Breast epithelium (tissue), 4 donors: ENCODE measurements at regions not wholly inside any gene's neighbourhood (a gene's known extent, or its start where the extent isn't known, plus 50 kb on each side); places are given as distances from the start of the nearest gene placed in this dataset.
"Not testable (repeated sequence)": the region's sequence is repeated elsewhere in the genome, so short reads cannot be mapped to it uniquely, and the experiment has no call there.

ENCODE experiments used
- DNase-seq, 2 donors: peaks; one replicate each; pipeline ENCODE4 v3.0.0-alpha.2; 2019; ENCODE audit warnings: low spot score in 2 of 2
- H3K27ac ChIP-seq, 2 donors: fragments of 200-600 bp; sonication (generic) in 1 of 2; one replicate each; pipeline ENCODE4 v1.5.1; 2016 to 2019; ENCODE audit warnings: mild to moderate bottlenecking in 1 of 2
- H3K27me3 ChIP-seq, 2 donors: fragments of 200-600 bp; sonication (generic) in 1 of 2; one replicate each; pipeline versions ENCODE4 v1.5.1 to v1.6.0; 2017 to 2019; ENCODE audit warnings: control low read depth in 1 of 2, mild to moderate bottlenecking in 1 of 2
- H3K36me3 ChIP-seq: fragments of 200-600 bp; one replicate; pipeline ENCODE4 v1.5.1; 2019
- H3K4me1 ChIP-seq, 2 donors: fragments of 200-600 bp; sonication (generic); one replicate each; pipeline ENCODE4 v1.5.1; 2016 to 2019; ENCODE audit warnings: control low read depth in 1 of 2
- H3K4me3 ChIP-seq, 3 donors: fragments of 200-600 bp; sonication (generic); 1 replicate in 2 of 3; 2 replicates in 1 of 3; pipeline ENCODE4 v1.5.1; 2016 to 2019; ENCODE audit warnings: mild to moderate bottlenecking in 3 of 3, moderate library complexity in 2 of 3
- H3K9me3 ChIP-seq, 2 donors: fragments of 200-600 bp; sonication (generic) in 1 of 2; one replicate each; pipeline ENCODE4 v1.5.1; 2016 to 2019; ENCODE audit warnings: control low read depth in 1 of 2
- POLR2A ChIP-seq: fragments of 450-650 bp; IDR thresholded peaks from one replicate; pipeline ENCODE4 v1.6.1; 2016; ENCODE audit warnings: antibody characterized with exemption, mild to moderate bottlenecking, moderate library complexity
- POLR2AphosphoS5 ChIP-seq, 3 donors: sonication (generic); formaldehyde crosslinking; IDR thresholded peaks; one replicate each; pipeline ENCODE4 v1.6.1; 2017; ENCODE audit warnings: antibody characterized with exemption in 3 of 3
- intact Hi-C: fragments of 100-400 bp; cut with DNase I; formaldehyde crosslinking; loops from one replicate; pipeline ENCODE4 v1.15.1; 2023; ENCODE audit warnings: low total_unique reads
- TF ChIP-seq, protein P1 (sequence below), 3 donors: fragments of 450-650 bp; IDR thresholded peaks; one replicate each; pipeline ENCODE4 v1.5.1; 2016 to 2017; ENCODE audit warnings: antibody characterized with exemption in 3 of 3, mild to moderate bottlenecking in 3 of 3, moderate library complexity in 3 of 3

DNA sequence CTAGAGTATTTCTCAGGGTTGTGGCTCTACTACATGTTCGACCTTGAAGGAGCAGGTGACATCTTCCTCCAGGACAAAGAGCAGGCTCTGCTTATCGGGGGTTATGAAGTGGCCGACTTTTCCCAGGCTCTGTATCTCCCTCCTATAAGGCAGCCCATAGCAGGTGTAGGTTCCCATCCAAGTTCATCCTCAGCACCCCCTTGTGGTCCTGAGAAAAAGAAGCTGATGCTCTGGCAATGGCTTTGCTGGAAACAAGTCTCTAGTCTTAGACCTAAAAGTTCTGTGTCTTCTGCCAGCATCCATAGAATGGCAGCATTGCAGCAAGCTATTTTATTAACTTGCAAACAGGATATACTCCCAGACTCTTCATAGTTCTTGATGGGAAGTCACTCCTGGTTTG is 836.6 kb upstream of the PRKX start:
- H3K4me3 ChIP-seq, result no peak overlapping the region
- no peak for DNase-seq
- no peak overlapping the region for H3K27ac ChIP-seq
- no peaks in the 10 kb centered on the region for H3K9me3 ChIP-seq
- H3K36me3 ChIP-seq, result no peaks in the 10 kb centered on the region
- intact Hi-C loops, result no loop called here
- no peak for TF ChIP-seq POLR2A
- TF ChIP-seq POLR2AphosphoS5 (IDR thresholded peaks at IDR 0.05), result no peak
- H3K4me1 ChIP-seq, result no peaks in the 10 kb centered on the region
- peaks cover 0 to 15% of the 10 kb centered on the region in 2 donors for H3K27me3 ChIP-seq

DNA sequence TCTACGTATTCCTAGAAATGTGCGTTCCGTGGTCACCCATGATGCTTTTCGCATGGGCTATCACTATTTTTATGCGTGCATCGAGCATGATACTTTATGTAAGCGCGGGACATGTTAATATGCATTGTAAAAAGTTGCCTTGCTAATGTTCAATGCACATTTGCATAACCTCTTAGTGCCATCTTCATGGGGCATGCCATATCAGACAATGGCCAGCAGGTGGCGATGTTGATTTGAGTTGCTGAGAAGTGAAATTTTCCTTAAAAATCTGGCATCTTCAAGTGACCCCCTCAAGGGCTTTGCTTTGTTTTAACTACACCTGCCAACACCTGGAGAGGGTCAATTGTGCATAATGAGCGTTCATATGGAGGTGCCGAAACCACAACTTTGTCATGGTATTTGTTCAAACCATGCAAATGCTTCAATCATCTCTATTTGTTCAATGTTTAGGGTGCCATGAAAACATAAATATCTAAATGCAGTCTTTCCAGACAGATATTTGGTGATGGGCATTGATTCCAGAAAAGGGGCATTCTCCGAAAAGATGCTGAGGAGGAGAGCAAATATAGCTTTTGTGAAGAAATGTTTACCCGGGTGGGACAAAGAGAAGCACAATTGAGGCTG is 833.9 kb upstream of the PRKX start:
- Histone ChIP-seq H3K4me3 (no peak overlapping the region), H3K9me3 (no peaks in the 10 kb centered on the region), H3K27me3 (peaks cover 0 to 10% of the 10 kb centered on the region in 2 donors), H3K4me1 (no peaks in the 10 kb centered on the region), H3K36me3 (no peaks in the 10 kb centered on the region), H3K27ac (no peak overlapping the region)
- no peak for TF ChIP-seq POLR2A
- TF ChIP-seq, protein P1, sequence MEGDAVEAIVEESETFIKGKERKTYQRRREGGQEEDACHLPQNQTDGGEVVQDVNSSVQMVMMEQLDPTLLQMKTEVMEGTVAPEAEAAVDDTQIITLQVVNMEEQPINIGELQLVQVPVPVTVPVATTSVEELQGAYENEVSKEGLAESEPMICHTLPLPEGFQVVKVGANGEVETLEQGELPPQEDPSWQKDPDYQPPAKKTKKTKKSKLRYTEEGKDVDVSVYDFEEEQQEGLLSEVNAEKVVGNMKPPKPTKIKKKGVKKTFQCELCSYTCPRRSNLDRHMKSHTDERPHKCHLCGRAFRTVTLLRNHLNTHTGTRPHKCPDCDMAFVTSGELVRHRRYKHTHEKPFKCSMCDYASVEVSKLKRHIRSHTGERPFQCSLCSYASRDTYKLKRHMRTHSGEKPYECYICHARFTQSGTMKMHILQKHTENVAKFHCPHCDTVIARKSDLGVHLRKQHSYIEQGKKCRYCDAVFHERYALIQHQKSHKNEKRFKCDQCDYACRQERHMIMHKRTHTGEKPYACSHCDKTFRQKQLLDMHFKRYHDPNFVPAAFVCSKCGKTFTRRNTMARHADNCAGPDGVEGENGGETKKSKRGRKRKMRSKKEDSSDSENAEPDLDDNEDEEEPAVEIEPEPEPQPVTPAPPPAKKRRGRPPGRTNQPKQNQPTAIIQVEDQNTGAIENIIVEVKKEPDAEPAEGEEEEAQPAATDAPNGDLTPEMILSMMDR (IDR thresholded peaks at IDR 0.05), result peak in 2 of 3 donors; percentile 54 to 67
- peak in 1 of 2 donors; percentile 50 for DNase-seq
- intact Hi-C loops, result no loop called here

- H3K4me3 ChIP-seq, intact Hi-C loops, H3K27me3 ChIP-seq, DNase-seq, H3K27ac ChIP-seq, H3K4me1 ChIP-seq, H3K36me3 ChIP-seq, H3K9me3 ChIP-seq: not testable (repeated sequence)
Observed at GRCh38 chrX:4546178-4546577, 832.7 kb upstream of the PRKX start.

- Histone ChIP-seq H3K4me3 (no peak overlapping the region), H3K36me3 (no peaks in the 10 kb centered on the region), H3K27me3 (no peaks in the 10 kb centered on the region), H3K27ac (no peak overlapping the region), H3K9me3 (no peaks in the 10 kb centered on the region), H3K4me1 (no peaks in the 10 kb centered on the region)
- DNase-seq, result no peak
- intact Hi-C loops, result no loop called here
- no peak for TF ChIP-seq POLR2AphosphoS5 (IDR thresholded peaks at IDR 0.05)
- TF ChIP-seq, protein P1 (IDR thresholded peaks at IDR 0.05), result no peak
- TF ChIP-seq POLR2A, result no peak
Observed at GRCh38 chrX:4528247-4528646, 814.8 kb upstream of the PRKX start.

DNA sequence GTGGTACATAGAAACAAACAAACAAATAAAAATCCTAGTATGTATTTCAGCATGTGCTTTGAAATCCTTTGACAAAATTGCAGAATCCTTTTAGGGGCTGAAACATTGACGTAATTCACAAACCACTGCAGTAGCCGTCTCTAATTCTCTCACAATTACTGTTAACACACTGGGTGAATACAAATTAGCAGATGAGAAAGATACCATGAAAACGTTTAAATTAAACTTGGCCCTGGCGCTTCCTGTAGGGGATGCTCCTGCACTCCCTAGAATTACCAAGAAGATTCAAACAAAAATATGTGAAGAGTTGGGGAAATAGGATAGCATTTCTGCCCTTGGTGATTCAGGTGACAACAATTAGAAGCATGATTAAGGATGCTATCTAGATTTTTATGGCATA is 772.5 kb upstream of the PRKX start:
- TF ChIP-seq, protein P1 (IDR thresholded peaks at IDR 0.05), result no peak
- no peak for TF ChIP-seq POLR2A
- no peak for TF ChIP-seq POLR2AphosphoS5 (IDR thresholded peaks at IDR 0.05)
- Histone ChIP-seq H3K27me3 (no peaks in the 10 kb centered on the region), H3K4me1 (no peaks in the 10 kb centered on the region), H3K36me3 (no peaks in the 10 kb centered on the region), H3K9me3 (peaks cover 0 to 4% of the 10 kb centered on the region in 2 donors), H3K27ac (no peak overlapping the region), H3K4me3 (no peak overlapping the region)
- intact Hi-C loops, result no loop called here
- no peak for DNase-seq

- peaks cover 0 to 4% of the 10 kb centered on the region in 2 donors for H3K9me3 ChIP-seq
- no peak overlapping the region for H3K27ac ChIP-seq
- intact Hi-C loops, result no loop called here
- TF ChIP-seq POLR2AphosphoS5 (IDR thresholded peaks at IDR 0.05) (no peak), POLR2A (no peak)
- TF ChIP-seq, protein P1 (IDR thresholded peaks at IDR 0.05), result no peak
- H3K4me1 ChIP-seq, result no peaks in the 10 kb centered on the region
- H3K36me3 ChIP-seq, result no peaks in the 10 kb centered on the region
- no peaks in the 10 kb centered on the region for H3K27me3 ChIP-seq
- DNase-seq, result no peak
- no peak overlapping the region for H3K4me3 ChIP-seq
Observed at GRCh38 chrX:4484266-4484665, 770.8 kb upstream of the PRKX start.
